GM12891 (cell line): ENCODE measurements at regions not wholly inside any gene's neighbourhood (a gene's known extent, or its start where the extent isn't known, plus 50 kb on each side); places are given as distances from the start of the nearest gene placed in this dataset.

Source experiments
- DNase-seq: peaks from one replicate; pipeline ENCODE4 v3.0.0; 2011; ENCODE audit warnings: low spot score; ENCODE audit not compliant: insufficient read length
- FAIRE-seq: peaks from 2 replicates; lab custom pipeline; 2011; peaks lifted over from hg19 to GRCh38; lab: Jason Lieb, UNC
- PAX5 ChIP-seq: IDR thresholded peaks from 2 replicates; pipeline ENCODE4 v1.6.1; 2011; ENCODE audit warnings: low read length, moderate library complexity, mild to moderate bottlenecking; ENCODE audit not compliant: insufficient read depth, severe bottlenecking
- POLR2A ChIP-seq: IDR thresholded peaks from 2 replicates; pipeline ENCODE4 v1.6.1; 2011; ENCODE audit warnings: low read depth, low read length, control low read depth
- POLR2AphosphoS5 ChIP-seq: IDR thresholded peaks from 2 replicates; pipeline ENCODE4 v1.6.1; 2011; ENCODE audit warnings: low read depth, low read length, control low read depth
- POU2F2 ChIP-seq: IDR thresholded peaks from 2 replicates; pipeline ENCODE4 v1.6.1; 2011; ENCODE audit warnings: low read depth, mild to moderate bottlenecking, control low read depth, low read length, moderate library complexity
- SPI1 ChIP-seq: IDR thresholded peaks from 2 replicates; pipeline ENCODE4 v1.6.1; 2011; ENCODE audit warnings: low read depth, low read length, control low read depth
- TAF1 ChIP-seq: IDR thresholded peaks from 2 replicates; pipeline ENCODE4 v1.6.1; 2011; ENCODE audit warnings: low read depth, low read length, control low read depth

DNA sequence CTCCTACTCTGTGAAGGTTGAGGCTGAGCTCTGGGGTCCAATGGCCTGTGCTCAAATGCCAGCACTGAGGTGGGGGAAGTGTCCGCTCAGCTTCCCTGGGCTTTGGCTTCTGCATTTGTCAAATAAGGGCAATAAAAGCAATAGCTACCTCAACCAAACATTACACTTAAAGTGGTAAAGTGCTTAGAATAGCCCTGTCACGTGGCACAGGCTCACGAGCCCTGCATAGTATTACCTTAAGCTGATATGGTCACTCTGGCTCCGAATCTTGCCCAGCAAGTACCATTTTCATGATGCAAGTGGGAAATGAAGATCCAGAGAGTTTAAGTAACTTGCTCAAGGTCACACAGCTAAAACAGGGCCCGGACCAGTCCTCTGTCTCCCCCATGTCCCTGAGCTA lies 451.1 kb upstream of the ZMIZ1 start:
- FAIRE-seq (no peak), DNase-seq (no peak)
- TF ChIP-seq TAF1, result no peak
- TF ChIP-seq SPI1, result no peak
- no peak for TF ChIP-seq PAX5
- no peak for TF ChIP-seq POLR2A

DNA sequence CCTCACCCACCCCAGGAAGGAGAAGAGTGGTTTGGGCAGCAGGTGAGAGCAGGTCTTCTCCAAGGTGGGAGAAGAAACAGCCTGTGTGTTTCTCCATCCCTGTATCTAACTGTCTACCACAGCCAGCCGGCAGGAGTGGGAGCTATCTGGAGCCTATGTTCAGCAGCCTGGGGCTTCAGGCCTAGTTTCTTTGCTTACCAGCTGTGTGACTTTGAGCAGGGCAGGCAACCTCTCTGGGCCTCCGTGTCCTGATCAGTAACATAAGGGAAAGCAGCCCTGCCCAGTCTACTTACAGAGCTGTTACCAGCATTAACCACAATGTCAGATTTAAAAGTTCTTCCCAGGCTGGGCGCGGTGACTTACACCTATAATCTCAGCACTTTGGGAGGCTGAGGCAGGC lies 450.7 kb upstream of the ZMIZ1 start:
- DNase-seq (no peak), FAIRE-seq (no peak)
- TF ChIP-seq POLR2A, result no peak
- no peak for TF ChIP-seq POLR2AphosphoS5
- TF ChIP-seq TAF1, result no peak
- TF ChIP-seq POU2F2, result no peak
- TF ChIP-seq SPI1, result no peak
- TF ChIP-seq PAX5, result no peak

DNA sequence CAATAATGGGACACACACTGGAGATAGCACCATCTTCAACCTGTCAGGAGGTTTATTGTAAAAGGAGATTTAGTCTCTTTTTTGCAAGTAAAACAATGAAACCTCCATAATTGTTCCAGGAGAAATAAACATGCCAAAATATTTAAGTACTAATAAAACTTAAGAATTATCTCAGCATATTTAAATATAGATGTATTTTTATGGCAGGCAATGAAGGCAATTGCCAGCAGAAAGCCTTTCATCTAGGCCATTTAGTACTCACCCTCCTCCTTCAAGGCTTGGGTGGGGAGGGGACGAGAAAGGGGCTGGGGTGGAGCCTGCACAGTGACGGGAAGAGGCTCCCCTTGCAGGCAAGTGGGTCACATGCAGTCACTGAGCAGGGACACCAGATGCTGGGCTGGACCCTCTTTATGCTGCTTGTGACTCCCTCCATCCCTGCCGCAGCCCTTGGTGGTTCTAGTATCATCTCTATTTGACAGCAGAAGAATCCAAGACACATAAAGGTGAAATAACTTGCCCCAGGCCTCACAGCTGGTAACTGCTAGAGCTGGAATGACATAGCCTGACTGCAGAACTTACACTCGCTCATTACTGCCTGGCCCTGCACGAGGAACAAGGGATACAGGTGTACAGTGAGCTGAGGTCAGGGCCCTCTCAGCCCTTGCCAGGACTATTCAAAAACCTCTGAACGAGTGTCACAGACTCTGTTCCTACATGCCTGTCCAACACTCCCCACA lies 449.5 kb upstream of the ZMIZ1 start:
- DNase-seq, result no peak
- TF ChIP-seq PAX5, result no peak
- no peak for TF ChIP-seq SPI1
- no peak for TF ChIP-seq POLR2AphosphoS5
- TF ChIP-seq POU2F2, result no peak
- TF ChIP-seq TAF1, result no peak
- no peak for TF ChIP-seq POLR2A
- FAIRE-seq, result no peak

DNA sequence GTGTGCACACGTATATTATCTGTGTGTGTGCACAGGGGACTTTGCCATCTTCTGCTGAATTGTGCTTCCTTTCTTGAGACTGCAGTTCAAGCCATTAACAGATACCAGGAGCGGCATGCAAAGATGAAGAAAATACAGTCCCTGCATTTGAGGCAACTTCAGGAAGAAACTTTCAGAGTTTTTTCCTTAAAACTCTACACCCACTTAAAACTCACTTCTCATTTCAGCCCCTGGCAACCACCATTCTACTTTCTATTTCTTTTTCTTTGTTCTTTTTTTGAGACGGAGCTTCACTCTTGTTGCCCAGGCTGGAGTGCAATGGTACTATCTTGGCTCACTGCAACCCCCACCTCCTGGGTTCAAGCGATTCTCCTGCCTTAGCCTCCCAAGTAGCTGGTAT lies 448.9 kb upstream of the ZMIZ1 start:
- FAIRE-seq, result no peak
- DNase-seq, result no peak
- TF ChIP-seq SPI1 (no peak), TAF1 (no peak), POLR2A (no peak)

DNA sequence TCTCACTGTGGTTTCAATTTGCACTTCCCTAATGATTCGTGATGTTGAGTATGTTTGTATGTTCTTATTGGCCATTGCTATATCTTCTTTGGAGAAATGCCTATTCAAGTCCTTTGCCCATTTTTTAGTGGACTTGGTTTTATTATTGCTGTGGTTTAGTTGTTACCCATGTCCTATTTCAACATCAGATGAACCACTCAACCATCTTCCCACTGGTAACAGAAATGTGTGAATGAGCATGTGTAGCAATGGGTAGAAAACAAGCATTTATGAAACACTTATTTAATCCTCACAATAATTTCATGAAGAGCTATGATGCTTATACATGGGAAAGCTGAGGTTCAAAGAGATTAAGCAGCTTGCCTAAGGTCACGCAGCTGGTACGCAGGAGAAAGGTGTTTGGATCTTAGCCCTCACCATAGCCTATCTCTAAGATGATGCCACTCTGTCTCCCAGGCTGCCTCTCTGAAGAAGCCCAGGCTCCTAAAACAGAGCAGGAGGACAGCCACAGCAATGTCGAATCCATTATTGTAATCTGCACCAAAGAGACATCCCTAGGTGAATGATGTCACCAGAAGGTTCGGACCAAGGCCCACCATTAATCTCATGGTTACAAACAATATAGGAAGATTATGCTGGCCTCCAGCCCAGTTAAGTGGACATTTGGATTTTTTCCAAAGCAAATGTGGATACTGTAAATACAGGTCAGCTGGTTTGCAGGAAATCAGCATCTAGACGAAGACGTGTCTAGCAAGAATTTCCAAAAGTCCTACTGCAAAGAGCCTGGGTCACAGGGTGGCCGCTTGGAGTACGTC lies 447.6 kb upstream of the ZMIZ1 start:
- no peak for TF ChIP-seq POLR2AphosphoS5
- no peak for TF ChIP-seq TAF1
- TF ChIP-seq PAX5, result no peak
- TF ChIP-seq POLR2A, result no peak
- TF ChIP-seq POU2F2, result no peak
- TF ChIP-seq SPI1, result no peak
- DNase-seq, result no peak
- no peak for FAIRE-seq

DNA sequence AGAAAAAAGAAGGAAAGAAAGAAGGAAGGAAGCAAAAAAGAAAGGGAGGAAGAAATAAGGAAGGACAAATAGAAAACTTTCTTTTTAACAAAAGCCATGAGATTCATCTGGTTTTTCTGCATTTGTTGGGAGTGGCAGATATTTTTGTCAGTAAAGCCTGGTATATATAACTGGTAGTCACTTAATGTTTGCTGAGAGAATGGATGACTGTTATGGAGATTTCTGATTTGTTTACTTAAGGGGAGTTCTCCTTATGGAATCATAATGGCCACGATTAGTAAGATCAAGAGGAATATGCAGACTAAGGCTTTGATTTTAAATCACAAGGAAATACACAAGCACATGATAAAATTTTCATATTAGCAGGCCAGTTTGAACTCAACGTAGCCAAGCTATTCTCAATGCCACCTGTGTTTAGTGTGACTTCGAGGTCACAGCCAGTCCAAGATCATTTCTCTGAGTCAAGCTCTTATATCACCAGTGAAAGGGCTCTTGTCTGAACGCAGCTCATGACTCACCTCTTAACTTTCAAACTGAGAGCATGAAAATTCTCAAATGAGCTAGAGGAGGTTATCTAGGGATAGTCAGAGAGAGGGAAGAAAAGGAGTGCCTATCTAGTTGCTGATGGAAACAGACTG lies 445.1 kb upstream of the ZMIZ1 start:
- FAIRE-seq, result no peak
- TF ChIP-seq POLR2A, result no peak
- TF ChIP-seq POLR2AphosphoS5, result no peak
- no peak for TF ChIP-seq PAX5
- TF ChIP-seq SPI1, result no peak
- TF ChIP-seq POU2F2, result no peak
- TF ChIP-seq TAF1, result no peak
- DNase-seq, result no peak

DNA sequence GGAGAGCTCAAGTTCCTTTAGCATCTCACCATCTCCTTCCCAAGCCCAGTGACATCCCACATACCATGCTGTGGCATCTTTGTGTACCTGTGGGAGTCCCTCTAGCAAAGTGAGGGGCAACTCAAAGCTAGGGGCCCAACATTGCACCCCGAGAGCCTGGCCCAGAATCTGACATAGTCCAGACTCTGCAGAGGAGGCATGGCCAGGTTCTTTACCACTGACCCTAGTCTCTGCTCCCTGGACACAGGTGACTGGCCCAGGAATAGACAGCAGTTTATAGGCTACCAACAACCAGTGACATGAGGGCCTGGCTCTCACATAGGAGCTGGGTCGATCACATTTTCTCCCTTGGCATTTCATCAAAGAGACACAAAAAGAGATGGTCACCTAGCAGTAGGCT lies 444.0 kb upstream of the ZMIZ1 start:
- FAIRE-seq, result no peak
- no peak for TF ChIP-seq POU2F2
- no peak for TF ChIP-seq TAF1
- TF ChIP-seq POLR2A, result no peak
- TF ChIP-seq SPI1, result no peak
- no peak for TF ChIP-seq PAX5
- no peak for TF ChIP-seq POLR2AphosphoS5
- no peak for DNase-seq

DNA sequence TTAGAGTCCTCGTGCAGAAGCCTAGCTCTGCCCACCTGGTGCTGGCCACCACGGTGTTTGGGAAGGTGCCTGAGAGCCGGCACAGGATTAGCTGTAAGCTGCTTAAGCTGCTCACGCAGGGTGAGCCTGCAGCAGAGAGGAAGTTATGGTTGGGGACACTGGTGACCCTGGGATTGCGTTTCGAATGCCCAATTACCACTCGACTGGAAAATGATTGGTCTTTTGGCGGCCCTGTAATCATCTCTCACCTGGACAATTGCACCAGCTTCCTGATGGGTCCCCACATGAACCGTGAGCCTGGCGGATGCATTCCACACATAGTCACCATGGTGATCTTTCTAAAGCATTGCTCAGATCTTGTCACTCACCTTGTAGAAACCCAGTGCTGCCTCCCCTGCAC lies 442.3 kb upstream of the ZMIZ1 start:
- DNase-seq (no peak), FAIRE-seq (no peak)
- no peak for TF ChIP-seq PAX5
- no peak for TF ChIP-seq TAF1
- TF ChIP-seq POU2F2, result no peak
- no peak for TF ChIP-seq SPI1
- TF ChIP-seq POLR2AphosphoS5, result no peak
- TF ChIP-seq POLR2A, result no peak

DNA sequence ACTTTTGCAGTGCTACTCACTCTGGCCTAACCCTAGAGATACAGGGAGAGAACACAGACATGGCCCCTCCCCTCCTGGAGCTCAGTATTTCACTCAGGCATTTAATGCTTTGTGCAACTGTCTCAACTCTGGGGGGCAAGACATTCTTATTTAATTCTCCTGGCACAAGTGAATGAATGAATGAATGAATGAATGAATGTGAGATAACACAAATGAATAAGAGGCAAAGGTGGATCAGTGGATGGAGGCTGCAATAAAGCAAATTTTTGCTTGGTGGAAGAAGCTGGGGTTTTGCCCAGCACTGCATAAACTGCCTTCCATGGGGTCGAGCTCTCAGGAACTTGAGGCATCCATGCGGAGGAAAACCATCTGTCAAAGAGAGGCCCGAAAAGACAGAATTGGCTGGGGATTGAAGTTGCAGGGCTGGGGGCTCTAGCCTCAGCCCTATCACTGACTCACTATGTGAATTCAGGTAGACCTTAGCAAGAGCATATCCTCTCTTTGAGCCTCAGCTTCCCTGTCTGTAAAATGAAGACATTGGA lies 441.4 kb upstream of the ZMIZ1 start:
- TF ChIP-seq TAF1 (no peak), POLR2AphosphoS5 (no peak), PAX5 (no peak), POLR2A (no peak), SPI1 (no peak), POU2F2 (no peak)
- FAIRE-seq (no peak), DNase-seq (no peak)

DNA sequence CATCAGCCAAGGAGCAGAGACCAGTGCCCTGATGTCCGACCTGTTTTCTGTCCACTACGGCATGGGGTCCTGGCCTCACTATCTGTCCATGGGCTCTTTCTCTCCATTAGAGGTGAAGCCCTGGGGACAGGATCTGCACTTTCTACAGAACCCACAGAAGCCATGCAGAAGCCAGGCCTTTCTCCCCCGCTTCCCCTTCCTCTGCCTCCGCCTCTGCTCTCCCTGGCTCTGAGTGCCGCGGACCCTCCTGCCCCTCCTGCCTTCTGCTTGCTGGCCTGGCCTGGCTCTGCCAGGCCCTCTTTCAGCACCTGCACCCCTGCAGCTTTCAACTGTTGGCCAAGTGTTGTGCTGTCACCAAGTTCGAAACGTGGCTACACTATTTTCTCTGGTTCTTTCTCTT lies 439.8 kb upstream of the ZMIZ1 start:
- no peak for FAIRE-seq

More for the DNA sequence above, 439.8 kb upstream of the ZMIZ1 start:
- TF ChIP-seq POLR2A (no peak), TAF1 (no peak), POU2F2 (no peak), PAX5 (no peak), SPI1 (no peak), POLR2AphosphoS5 (no peak)
- DNase-seq, result no peak
